ENCODE measurements at regions not wholly inside any gene's neighbourhood (a gene's known extent, or its start where the extent isn't known, plus 50 kb on each side); places are given as distances from the start of the nearest gene placed in this dataset.
A peak's percentile ranks its signal among the peaks of the same experiment; 100 is the strongest.

- no peak overlapping the region for H3K4me3 ChIP-seq (replicated peaks; ENCODE audit: low read depth, low read length)
- DNase-seq (ENCODE audit: low read depth): peak; percentile 70
- TF ChIP-seq CTCF (IDR thresholded peaks at IDR 0.05; ENCODE audit: low read length, missing control alignments): no peak
Measured at GRCh38 chr1:94646786-94647555, 105.4 kb upstream of the F3 start.

GRCh38 chr1:94646141-94646643, 104.6 kb upstream of the F3 start:
- TF ChIP-seq CTCF (IDR thresholded peaks at IDR 0.05; ENCODE audit: low read length, missing control alignments): no peak
- no peak overlapping the region for H3K4me3 ChIP-seq (replicated peaks; ENCODE audit: low read depth, low read length)
- DNase-seq (ENCODE audit: low read depth): peak; percentile 76

- TF ChIP-seq CTCF (IDR thresholded peaks at IDR 0.05; ENCODE audit: low read length, missing control alignments): no peak
- no peak overlapping the region for H3K4me3 ChIP-seq (replicated peaks; ENCODE audit: low read depth, low read length)
- DNase-seq (ENCODE audit: low read depth): no peak
Measured at GRCh38 chr1:94644352-94644751, 102.8 kb upstream of the F3 start.

GRCh38 chr1:94643819-94644218, 102.3 kb upstream of the F3 start:
- DNase-seq (ENCODE audit: low read depth): no peak
- TF ChIP-seq CTCF (IDR thresholded peaks at IDR 0.05; ENCODE audit: low read length, missing control alignments): no peak
- H3K4me3 ChIP-seq (replicated peaks; ENCODE audit: low read depth, low read length): no peak overlapping the region

- DNase-seq (ENCODE audit: low read depth): no peak
- TF ChIP-seq CTCF (IDR thresholded peaks at IDR 0.05; ENCODE audit: low read length, missing control alignments): no peak
Measured at GRCh38 chr1:94642617-94643321, 101.2 kb upstream of the F3 start.

GRCh38 chr1:94641990-94642389, 100.4 kb upstream of the F3 start:
- no peak for DNase-seq (ENCODE audit: low read depth)
- no peak overlapping the region for H3K4me3 ChIP-seq (replicated peaks; ENCODE audit: low read depth, low read length)
- no peak for TF ChIP-seq CTCF (IDR thresholded peaks at IDR 0.05; ENCODE audit: low read length, missing control alignments)

More at GRCh38 chr1:94642617-94643321, 101.2 kb upstream of the F3 start:
- H3K4me3 ChIP-seq (replicated peaks; ENCODE audit: low read depth, low read length): no peak overlapping the region

Data from fibroblast of pulmonary artery (primary cell).